H54 (cell line): ENCODE measurements at regions not wholly inside any gene's neighbourhood (a gene's known extent, or its start where the extent isn't known, plus 50 kb on each side); places are given as distances from the start of the nearest gene placed in this dataset.

Source experiments
- DNase-seq: peaks from one replicate; pipeline ENCODE4 v3.0.0; 2011; ENCODE audit warnings: low spot score, mixed read lengths; ENCODE audit not compliant: insufficient read length
- FAIRE-seq: peaks from 3 replicates; lab custom pipeline; 2011; peaks lifted over from hg19 to GRCh38; lab: Jason Lieb, UNC
- POLR2A ChIP-seq: IDR thresholded peaks from 2 replicates; pipeline ENCODE4 v1.6.1; 2011; ENCODE audit warnings: low read depth, mild to moderate bottlenecking, low read length

DNA sequence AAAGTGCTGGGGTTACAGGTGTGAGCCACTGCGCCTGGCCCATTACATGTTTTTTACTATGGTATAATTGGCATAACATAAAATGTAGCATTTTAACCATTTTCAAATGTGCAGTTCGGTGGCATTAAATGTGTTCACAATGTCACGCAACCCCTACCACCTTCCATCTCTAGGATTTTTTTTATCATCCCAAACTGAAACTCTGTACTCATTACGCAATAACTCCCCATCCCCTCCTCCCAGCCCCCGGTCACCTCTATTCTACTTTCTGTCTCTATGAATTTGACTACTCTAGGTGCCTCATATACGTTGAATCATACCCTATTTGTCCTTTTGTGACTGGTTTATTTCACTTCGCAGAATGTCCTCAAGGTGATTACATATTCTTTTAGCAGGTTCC lies 233.1 kb upstream of the ARID1B start:
- FAIRE-seq (no peak), DNase-seq (no peak)
- no peak for TF ChIP-seq POLR2A

DNA sequence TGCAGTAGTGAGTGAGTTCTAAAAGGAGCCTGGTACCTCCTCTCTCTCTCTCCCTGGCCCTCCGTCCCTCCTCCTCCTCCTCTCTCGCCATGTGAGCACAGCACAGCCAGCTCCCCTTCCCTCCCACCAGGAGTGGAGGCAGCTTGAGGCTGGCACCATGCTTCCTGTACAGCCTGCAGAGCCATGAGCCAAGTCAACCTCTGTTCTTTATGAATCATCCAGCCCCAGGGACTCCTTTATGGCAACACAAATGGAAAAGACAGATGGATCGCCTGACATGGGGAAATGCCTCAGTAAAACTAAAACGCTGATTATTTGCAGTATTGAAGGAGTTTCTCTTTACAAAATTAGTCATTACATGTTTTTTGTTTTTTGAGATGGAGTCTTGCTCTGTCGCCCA lies 233.7 kb upstream of the ARID1B start:
- DNase-seq, result no peak
- FAIRE-seq, result no peak
- TF ChIP-seq POLR2A, result no peak

- TF ChIP-seq POLR2A, result no peak
- DNase-seq (no peak), FAIRE-seq (no peak)
Measured at GRCh38 chr6:156538875-156539660, 238.1 kb upstream of the ARID1B start.

DNA sequence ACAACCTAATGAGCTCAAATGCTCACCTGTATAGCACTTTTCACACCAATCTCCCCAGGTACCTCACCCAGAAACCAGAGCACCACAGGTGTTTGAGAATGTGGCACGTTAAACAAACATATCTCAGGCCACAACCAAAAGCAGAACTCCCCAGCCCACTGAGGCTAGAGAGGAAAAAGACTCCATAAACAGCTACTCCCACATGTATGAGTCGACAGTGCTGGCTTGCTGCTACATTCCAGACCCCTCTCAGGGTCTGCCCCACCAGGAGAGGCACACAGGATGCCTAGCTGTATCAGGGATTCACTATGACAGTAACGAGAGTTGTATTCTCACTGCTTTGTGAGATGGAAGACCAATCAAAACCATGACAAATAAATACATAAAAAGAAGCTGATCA lies 242.6 kb upstream of the ARID1B start:
- DNase-seq (no peak), FAIRE-seq (no peak)
- no peak for TF ChIP-seq POLR2A

GRCh38 chr6:156533872-156534524 lies 243.2 kb upstream of the ARID1B start:
- TF ChIP-seq POLR2A, result no peak
- FAIRE-seq, result no peak

GRCh38 chr6:156526081-156526480 lies 251.1 kb upstream of the ARID1B start:
- DNase-seq (no peak), FAIRE-seq (no peak)
- no peak for TF ChIP-seq POLR2A

More at GRCh38 chr6:156533872-156534524, 243.2 kb upstream of the ARID1B start:
- no peak for DNase-seq

- TF ChIP-seq POLR2A, result no peak
- FAIRE-seq, result no peak
- no peak for DNase-seq
Measured at GRCh38 chr6:156525541-156525940, 251.6 kb upstream of the ARID1B start.

- no peak for FAIRE-seq
- no peak for DNase-seq
- no peak for TF ChIP-seq POLR2A
Measured at GRCh38 chr6:156519940-156520339, 257.2 kb upstream of the ARID1B start.

DNA sequence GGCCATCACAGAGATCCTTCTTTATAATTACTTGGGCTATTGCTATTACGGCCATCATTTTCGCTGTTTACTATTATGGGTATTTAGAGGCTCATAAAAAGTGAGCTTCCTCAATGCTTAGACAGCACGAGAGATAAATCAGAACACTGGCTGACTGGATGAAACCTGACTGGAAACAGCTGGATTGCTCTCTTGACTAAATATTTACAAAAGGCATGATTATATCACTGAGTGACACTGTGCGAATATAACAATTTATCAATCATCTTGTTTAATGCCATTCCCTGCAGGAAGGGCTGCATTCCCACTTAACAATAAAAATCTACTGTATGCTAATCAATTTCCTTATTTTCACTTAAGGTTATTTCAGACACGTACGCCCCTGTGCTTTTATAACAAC lies 260.1 kb upstream of the ARID1B start:
- TF ChIP-seq POLR2A, result no peak
- no peak for DNase-seq
- no peak for FAIRE-seq

- no peak for TF ChIP-seq POLR2A
- no peak for FAIRE-seq
- no peak for DNase-seq
Measured at GRCh38 chr6:156515242-156515641, 261.9 kb upstream of the ARID1B start.

DNA sequence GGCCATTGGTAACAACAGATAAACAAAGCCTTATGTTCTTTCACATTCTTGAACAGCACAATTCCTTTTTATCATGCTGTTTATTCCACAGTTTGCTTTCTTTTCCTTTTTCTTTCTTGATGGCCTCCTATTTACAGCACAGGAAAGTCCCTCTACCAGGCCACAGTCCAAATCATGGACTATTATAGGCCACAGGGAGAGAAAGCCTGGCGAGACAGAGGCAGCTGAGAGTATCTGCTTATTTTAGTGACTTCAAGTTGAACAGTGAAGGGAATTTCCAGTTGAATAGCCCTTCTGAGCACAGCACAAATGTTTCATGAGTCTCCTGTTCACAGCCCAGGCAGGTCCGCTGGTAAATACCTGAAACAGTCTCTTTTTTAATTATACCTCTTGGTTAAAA lies 263.7 kb upstream of the ARID1B start:
- no peak for DNase-seq
- TF ChIP-seq POLR2A, result no peak
- no peak for FAIRE-seq

DNA sequence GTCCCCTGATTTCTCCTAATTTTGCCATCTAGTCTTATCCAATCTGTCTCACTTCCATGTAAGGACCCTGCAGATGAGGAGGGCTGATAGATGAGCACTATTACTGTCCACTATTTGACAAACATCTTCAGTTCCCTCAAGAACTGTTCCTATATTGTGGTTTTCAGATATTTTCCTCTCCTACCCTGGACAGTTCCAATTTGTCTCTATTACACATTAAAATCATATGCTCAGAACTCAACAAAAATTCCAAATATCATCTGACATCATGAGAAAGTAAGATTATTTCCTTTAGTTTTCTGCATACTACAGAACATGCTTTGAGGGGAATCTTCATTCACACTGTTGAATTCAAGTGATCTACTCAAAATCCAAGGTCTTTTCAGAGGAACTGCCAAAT lies 265.6 kb upstream of the ARID1B start:
- no peak for DNase-seq
- no peak for TF ChIP-seq POLR2A
- FAIRE-seq, result no peak

- TF ChIP-seq POLR2A, result no peak
- DNase-seq (no peak), FAIRE-seq (no peak)
Measured at GRCh38 chr6:156511051-156511450, 266.1 kb upstream of the ARID1B start.

DNA sequence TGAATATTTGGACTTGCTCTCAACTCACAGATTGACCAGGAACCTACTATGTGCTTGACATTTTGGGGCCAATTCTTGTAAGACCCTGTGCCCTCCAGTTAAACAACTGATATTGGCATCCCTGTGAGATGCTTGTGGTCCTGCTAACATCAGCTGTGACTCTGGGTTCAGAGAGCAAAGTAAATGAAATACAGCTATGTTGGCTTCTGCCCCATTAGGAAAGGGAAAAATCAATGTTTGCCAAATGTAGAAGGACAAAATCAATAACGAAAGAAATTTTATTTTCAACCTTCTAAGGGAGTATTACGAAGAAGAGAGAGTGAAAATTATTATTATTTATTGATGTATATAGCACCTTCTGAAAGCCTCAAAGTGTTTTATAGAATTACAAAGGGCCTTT lies 266.9 kb upstream of the ARID1B start:
- FAIRE-seq, result no peak
- TF ChIP-seq POLR2A, result no peak

GRCh38 chr6:156509496-156509895 lies 267.7 kb upstream of the ARID1B start:
- DNase-seq (no peak), FAIRE-seq (no peak)
- no peak for TF ChIP-seq POLR2A

More for the DNA sequence above, 266.9 kb upstream of the ARID1B start:
- no peak for DNase-seq
